ENCODE measurements at regions not wholly inside any gene's neighbourhood (a gene's known extent, or its start where the extent isn't known, plus 50 kb on each side); places are given as distances from the start of the nearest gene placed in this dataset.

DNA sequence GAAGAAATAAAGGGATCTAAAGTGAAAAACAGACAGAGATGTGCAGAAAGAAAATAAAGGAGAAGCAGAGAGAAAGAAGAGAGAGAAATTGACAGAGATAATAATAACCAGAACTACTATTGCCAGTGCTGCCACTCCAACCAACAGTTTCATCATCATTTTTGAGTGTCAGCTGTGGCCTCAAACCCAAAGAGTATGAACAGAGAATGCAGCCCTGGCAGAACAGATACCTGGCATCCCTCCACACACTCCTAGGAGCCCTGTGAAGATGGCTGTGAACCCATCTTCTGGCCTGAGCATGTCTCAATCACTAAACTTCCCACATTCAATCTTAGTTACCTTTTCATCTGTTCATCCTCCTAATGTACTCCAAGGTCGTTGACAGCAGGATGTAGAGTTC lies 385.8 kb upstream of the NFIA start:
- TF ChIP-seq, protein P1, sequence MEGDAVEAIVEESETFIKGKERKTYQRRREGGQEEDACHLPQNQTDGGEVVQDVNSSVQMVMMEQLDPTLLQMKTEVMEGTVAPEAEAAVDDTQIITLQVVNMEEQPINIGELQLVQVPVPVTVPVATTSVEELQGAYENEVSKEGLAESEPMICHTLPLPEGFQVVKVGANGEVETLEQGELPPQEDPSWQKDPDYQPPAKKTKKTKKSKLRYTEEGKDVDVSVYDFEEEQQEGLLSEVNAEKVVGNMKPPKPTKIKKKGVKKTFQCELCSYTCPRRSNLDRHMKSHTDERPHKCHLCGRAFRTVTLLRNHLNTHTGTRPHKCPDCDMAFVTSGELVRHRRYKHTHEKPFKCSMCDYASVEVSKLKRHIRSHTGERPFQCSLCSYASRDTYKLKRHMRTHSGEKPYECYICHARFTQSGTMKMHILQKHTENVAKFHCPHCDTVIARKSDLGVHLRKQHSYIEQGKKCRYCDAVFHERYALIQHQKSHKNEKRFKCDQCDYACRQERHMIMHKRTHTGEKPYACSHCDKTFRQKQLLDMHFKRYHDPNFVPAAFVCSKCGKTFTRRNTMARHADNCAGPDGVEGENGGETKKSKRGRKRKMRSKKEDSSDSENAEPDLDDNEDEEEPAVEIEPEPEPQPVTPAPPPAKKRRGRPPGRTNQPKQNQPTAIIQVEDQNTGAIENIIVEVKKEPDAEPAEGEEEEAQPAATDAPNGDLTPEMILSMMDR (IDR thresholded peaks at IDR 0.05; ENCODE audit: low read depth, low read length, poor library complexity, severe bottlenecking): no peak
- no peak for TF ChIP-seq EZH2phosphoT487 (IDR thresholded peaks at IDR 0.05; ENCODE audit: borderline replicate concordance, low read length)

Measured in DOHH2 (cell line).